ENCODE measurements at regions not wholly inside any gene's neighbourhood (a gene's known extent, or its start where the extent isn't known, plus 50 kb on each side); places are given as distances from the start of the nearest gene placed in this dataset.

- DNase-seq: no peak
- Histone ChIP-seq H3K36me3 (ENCODE audit: control insufficient read depth in 4 of 4, insufficient read depth in 4 of 4, low read length in 3 of 4) (no peaks in the 10 kb centered on the region), H3K27me3 (replicated peaks in 2 of 5; ENCODE audit: control insufficient read depth in 4 of 5, insufficient read depth in 5 of 5, low read length in 4 of 5) (no peaks in the 10 kb centered on the region), H3K4me3 (ENCODE audit: control insufficient read depth in 1 of 7, extremely low read depth in 1 of 7, insufficient read depth in 4 of 7, low read depth in 2 of 7, low read length in 6 of 7) (no peak overlapping the region), H3K27ac (ENCODE audit: insufficient read depth in 1 of 2, low read depth in 1 of 2, low read length in 2 of 2, poor library complexity in 1 of 2, severe bottlenecking in 2 of 2) (no peak overlapping the region), H3K9me3 (ENCODE audit: control extremely low read depth in 1 of 5, control insufficient read depth in 4 of 5, insufficient read depth in 2 of 5, low read depth in 1 of 5, low read length in 4 of 5) (peaks cover 3 to 10% (median 6%) of the 10 kb centered on the region in 5 experiments), H3K4me1 (ENCODE audit: control extremely low read depth in 1 of 4, control insufficient read depth in 4 of 4, insufficient read depth in 4 of 4, low read length in 3 of 4) (no peaks in the 10 kb centered on the region)
- POLR2A ChIA-PET: no interaction called here
- CTCF ChIA-PET: no interaction called here
These were observed 92.3 kb upstream of the STARD13 start for GRCh38 chr13:33377825-33378224.

GRCh38 chr13:33379608-33380007, 94.1 kb upstream of the STARD13 start:
- Histone ChIP-seq H3K36me3 (ENCODE audit: control insufficient read depth in 4 of 4, insufficient read depth in 4 of 4, low read length in 3 of 4) (no peaks in the 10 kb centered on the region), H3K4me1 (ENCODE audit: control extremely low read depth in 1 of 4, control insufficient read depth in 4 of 4, insufficient read depth in 4 of 4, low read length in 3 of 4) (no peaks in the 10 kb centered on the region), H3K9me3 (ENCODE audit: control extremely low read depth in 1 of 5, control insufficient read depth in 4 of 5, insufficient read depth in 2 of 5, low read depth in 1 of 5, low read length in 4 of 5) (peaks cover 1 to 7% (median 6%) of the 10 kb centered on the region in 5 experiments), H3K4me3 (ENCODE audit: control insufficient read depth in 1 of 7, extremely low read depth in 1 of 7, insufficient read depth in 4 of 7, low read depth in 2 of 7, low read length in 6 of 7) (no peak overlapping the region), H3K27me3 (replicated peaks in 2 of 5; ENCODE audit: control insufficient read depth in 4 of 5, insufficient read depth in 5 of 5, low read length in 4 of 5) (no peaks in the 10 kb centered on the region), H3K27ac (ENCODE audit: insufficient read depth in 1 of 2, low read depth in 1 of 2, low read length in 2 of 2, poor library complexity in 1 of 2, severe bottlenecking in 2 of 2) (no peak overlapping the region)
- no peak for DNase-seq
- ChIA-PET CTCF (interaction anchor here (0.6 kb wide), 1 partner anchor 457 kb away, joined by 3 read pairs; no protein-coding TSS in a partner anchor), POLR2A (interaction anchor here (0.6 kb wide), 1 partner anchor 23 kb away, joined by 3 read pairs; no protein-coding TSS in a partner anchor)

GRCh38 chr13:33380487-33381079, 95.0 kb upstream of the STARD13 start:
- Histone ChIP-seq H3K27me3 (replicated peaks in 2 of 5; ENCODE audit: control insufficient read depth in 4 of 5, insufficient read depth in 5 of 5, low read length in 4 of 5) (no peaks in the 10 kb centered on the region), H3K36me3 (ENCODE audit: control insufficient read depth in 4 of 4, insufficient read depth in 4 of 4, low read length in 3 of 4) (no peaks in the 10 kb centered on the region), H3K4me3 (ENCODE audit: control insufficient read depth in 1 of 7, extremely low read depth in 1 of 7, insufficient read depth in 4 of 7, low read depth in 2 of 7, low read length in 6 of 7) (no peak overlapping the region), H3K4me1 (ENCODE audit: control extremely low read depth in 1 of 4, control insufficient read depth in 4 of 4, insufficient read depth in 4 of 4, low read length in 3 of 4) (no peaks in the 10 kb centered on the region), H3K27ac (ENCODE audit: insufficient read depth in 1 of 2, low read depth in 1 of 2, low read length in 2 of 2, poor library complexity in 1 of 2, severe bottlenecking in 2 of 2) (no peak overlapping the region), H3K9me3 (ENCODE audit: control extremely low read depth in 1 of 5, control insufficient read depth in 4 of 5, insufficient read depth in 2 of 5, low read depth in 1 of 5, low read length in 4 of 5) (peaks cover 0 to 1% (median 0%) of the 10 kb centered on the region in 5 experiments)
- DNase-seq: no peak
- POLR2A ChIA-PET: no interaction called here
- CTCF ChIA-PET: no interaction called here
- WGBS (ENCODE audit: insufficient coverage): 93% methylated on average over 2 of the region's 3 CpGs

GRCh38 chr13:33381180-33381579, 95.6 kb upstream of the STARD13 start:
- no peak for DNase-seq
- no peaks in the 10 kb centered on the region for H3K36me3 ChIP-seq (ENCODE audit: control insufficient read depth in 4 of 4, insufficient read depth in 4 of 4, low read length in 3 of 4)
- H3K4me1 ChIP-seq (ENCODE audit: control extremely low read depth in 1 of 4, control insufficient read depth in 4 of 4, insufficient read depth in 4 of 4, low read length in 3 of 4): no peaks in the 10 kb centered on the region
- no peaks in the 10 kb centered on the region for H3K9me3 ChIP-seq (ENCODE audit: control extremely low read depth in 1 of 5, control insufficient read depth in 4 of 5, insufficient read depth in 2 of 5, low read depth in 1 of 5, low read length in 4 of 5)
- ChIA-PET CTCF (no interaction called here), POLR2A (no interaction called here)
- no peaks in the 10 kb centered on the region for H3K27me3 ChIP-seq (replicated peaks in 2 of 5; ENCODE audit: control insufficient read depth in 4 of 5, insufficient read depth in 5 of 5, low read length in 4 of 5)
- H3K27ac ChIP-seq (ENCODE audit: insufficient read depth in 1 of 2, low read depth in 1 of 2, low read length in 2 of 2, poor library complexity in 1 of 2, severe bottlenecking in 2 of 2): no peak overlapping the region
- WGBS (ENCODE audit: insufficient coverage): 100% methylated on average over 2 of the region's 5 CpGs
- H3K4me3 ChIP-seq (ENCODE audit: control insufficient read depth in 1 of 7, extremely low read depth in 1 of 7, insufficient read depth in 4 of 7, low read depth in 2 of 7, low read length in 6 of 7): no peak overlapping the region

- H3K27ac ChIP-seq (ENCODE audit: insufficient read depth in 1 of 2, low read depth in 1 of 2, low read length in 2 of 2, poor library complexity in 1 of 2, severe bottlenecking in 2 of 2): no peak overlapping the region
- H3K4me3 ChIP-seq (ENCODE audit: control insufficient read depth in 1 of 7, extremely low read depth in 1 of 7, insufficient read depth in 4 of 7, low read depth in 2 of 7, low read length in 6 of 7): no peak overlapping the region
- CTCF ChIA-PET: no interaction called here
- H3K9me3 ChIP-seq (ENCODE audit: control extremely low read depth in 1 of 5, control insufficient read depth in 4 of 5, insufficient read depth in 2 of 5, low read depth in 1 of 5, low read length in 4 of 5): no peaks in the 10 kb centered on the region
- no peaks in the 10 kb centered on the region for H3K4me1 ChIP-seq (ENCODE audit: control extremely low read depth in 1 of 4, control insufficient read depth in 4 of 4, insufficient read depth in 4 of 4, low read length in 3 of 4)
- H3K36me3 ChIP-seq (ENCODE audit: control insufficient read depth in 4 of 4, insufficient read depth in 4 of 4, low read length in 3 of 4): no peaks in the 10 kb centered on the region
- 95% methylated on average over 7 of the region's 8 CpGs for WGBS (ENCODE audit: insufficient coverage)
- DNase-seq: no peak
- POLR2A ChIA-PET: no interaction called here
- no peaks in the 10 kb centered on the region for H3K27me3 ChIP-seq (replicated peaks in 2 of 5; ENCODE audit: control insufficient read depth in 4 of 5, insufficient read depth in 5 of 5, low read length in 4 of 5)
These were observed 96.4 kb upstream of the STARD13 start for GRCh38 chr13:33381906-33382305.

GRCh38 chr13:33383724-33384577, 98.4 kb upstream of the STARD13 start:
- no peaks in the 10 kb centered on the region for H3K4me1 ChIP-seq (ENCODE audit: control extremely low read depth in 1 of 4, control insufficient read depth in 4 of 4, insufficient read depth in 4 of 4, low read length in 3 of 4)
- POLR2A ChIA-PET: no interaction called here
- H3K27me3 ChIP-seq (replicated peaks in 2 of 5; ENCODE audit: control insufficient read depth in 4 of 5, insufficient read depth in 5 of 5, low read length in 4 of 5): no peaks in the 10 kb centered on the region
- CTCF ChIA-PET: no interaction called here
- H3K27ac ChIP-seq (ENCODE audit: insufficient read depth in 1 of 2, low read depth in 1 of 2, low read length in 2 of 2, poor library complexity in 1 of 2, severe bottlenecking in 2 of 2): no peak overlapping the region
- WGBS (ENCODE audit: insufficient coverage): 90% methylated on average over 7 of the region's 12 CpGs
- no peak overlapping the region for H3K4me3 ChIP-seq (ENCODE audit: control insufficient read depth in 1 of 7, extremely low read depth in 1 of 7, insufficient read depth in 4 of 7, low read depth in 2 of 7, low read length in 6 of 7)
- no peaks in the 10 kb centered on the region for H3K36me3 ChIP-seq (ENCODE audit: control insufficient read depth in 4 of 4, insufficient read depth in 4 of 4, low read length in 3 of 4)
- H3K9me3 ChIP-seq (ENCODE audit: control extremely low read depth in 1 of 5, control insufficient read depth in 4 of 5, insufficient read depth in 2 of 5, low read depth in 1 of 5, low read length in 4 of 5): no peaks in the 10 kb centered on the region
- no peak for DNase-seq

- H3K9me3 ChIP-seq (ENCODE audit: control extremely low read depth in 1 of 5, control insufficient read depth in 4 of 5, insufficient read depth in 2 of 5, low read depth in 1 of 5, low read length in 4 of 5): no peaks in the 10 kb centered on the region
- ChIA-PET CTCF (interaction anchor here (0.8 to 1.0 kb wide), 2 partner anchors 12 to 26 kb away, joined by 3 read pairs; no protein-coding TSS in a partner anchor), POLR2A (no interaction called here)
- H3K36me3 ChIP-seq (ENCODE audit: control insufficient read depth in 4 of 4, insufficient read depth in 4 of 4, low read length in 3 of 4): no peaks in the 10 kb centered on the region
- H3K27me3 ChIP-seq (replicated peaks in 2 of 5; ENCODE audit: control insufficient read depth in 4 of 5, insufficient read depth in 5 of 5, low read length in 4 of 5): no peaks in the 10 kb centered on the region
- H3K4me3 ChIP-seq (ENCODE audit: control insufficient read depth in 1 of 7, extremely low read depth in 1 of 7, insufficient read depth in 4 of 7, low read depth in 2 of 7, low read length in 6 of 7): no peak overlapping the region
- 100% methylated on average over 3 of the region's 8 CpGs for WGBS (ENCODE audit: insufficient coverage)
- DNase-seq: no peak
- H3K4me1 ChIP-seq (ENCODE audit: control extremely low read depth in 1 of 4, control insufficient read depth in 4 of 4, insufficient read depth in 4 of 4, low read length in 3 of 4): no peaks in the 10 kb centered on the region
- H3K27ac ChIP-seq (ENCODE audit: insufficient read depth in 1 of 2, low read depth in 1 of 2, low read length in 2 of 2, poor library complexity in 1 of 2, severe bottlenecking in 2 of 2): no peak overlapping the region
These were observed 102.9 kb upstream of the STARD13 start for GRCh38 chr13:33388286-33388998.
